CD4-positive, alpha-beta T cell (primary cell): ENCODE measurements at regions not wholly inside any gene's neighbourhood (a gene's known extent, or its start where the extent isn't known, plus 50 kb on each side); places are given as distances from the start of the nearest gene placed in this dataset.

Source experiments
- ATAC-seq: fragments of 200-7000 bp; cut with Tn5 transposase; one replicate; pipeline ENCODE4 v1.10.0; 2022; ENCODE audit warnings: mild to moderate bottlenecking; ENCODE audit not compliant: poor library complexity
- CTCF ChIA-PET: fragments of 350-600 bp; sonication (Branson Sonifier 250); formaldehyde crosslinking; loops from one replicate; lab custom pipeline; 2021; ENCODE audit warnings: antibody characterized with exemption, inconsistent platforms; lab: Charles Lee
- POLR2A ChIA-PET: fragments of 350-600 bp; sonication (Branson Sonifier 250); formaldehyde crosslinking; loops from one replicate; lab custom pipeline; 2021; ENCODE audit warnings: antibody characterized with exemption, inconsistent platforms; lab: Charles Lee
- DNase-seq, 14 experiments: peaks; one replicate each; pipeline ENCODE4 v3.0.0-alpha.2; 2013 to 2020; ENCODE audit warnings: mixed read lengths in 2 of 14
- H3K27ac ChIP-seq, 2 donors: one replicate each; pipeline versions ENCODE4 v1.5.1 to v1.7.0; 2013; ENCODE audit warnings: low read length in 2 of 2, low read depth in 1 of 2, mild to moderate bottlenecking in 1 of 2
- H3K27me3 ChIP-seq, 2 experiments: 1 replicate in 1 of 2; 2 replicates in 1 of 2; pipeline versions ENCODE4 v1.6.1 to v1.7.0; 2013; ENCODE audit warnings: low read length in 2 of 2, control low read depth in 1 of 2, mild to moderate bottlenecking in 1 of 2, moderate library complexity in 1 of 2; ENCODE audit not compliant: insufficient read depth in 2 of 2, control insufficient read depth in 1 of 2
- H3K36me3 ChIP-seq: one replicate; pipeline ENCODE4 v1.6.1; 2013; ENCODE audit warnings: low read length, control low read depth; ENCODE audit not compliant: insufficient read depth
- H3K4me1 ChIP-seq: one replicate; pipeline ENCODE4 v1.6.1; 2013; ENCODE audit warnings: low read length, control low read depth; ENCODE audit not compliant: insufficient read depth
- H3K4me3 ChIP-seq: one replicate; pipeline ENCODE4 v1.5.1; 2013; ENCODE audit warnings: mild to moderate bottlenecking, low read length, moderate library complexity
- H3K9me3 ChIP-seq, 2 experiments: 1 replicate in 1 of 2; 2 replicates in 1 of 2; pipeline versions ENCODE4 v1.6.1 to v1.7.0; 2013; ENCODE audit warnings: low read length in 2 of 2, mild to moderate bottlenecking in 2 of 2, control low read depth in 1 of 2, moderate library complexity in 1 of 2; ENCODE audit not compliant: control insufficient read depth in 1 of 2, insufficient read depth in 1 of 2
- H3K27ac Mint-ChIP-seq: one replicate; pipeline ENCODE4 v1.8.0; 2020; ENCODE audit warnings: mixed read lengths
- H3K27me3 Mint-ChIP-seq: one replicate; pipeline ENCODE4 v1.8.0; 2021; ENCODE audit warnings: mixed read lengths
- H3K36me3 Mint-ChIP-seq: one replicate; pipeline ENCODE4 v1.8.0; 2021; ENCODE audit warnings: low read depth, mixed read lengths
- H3K4me1 Mint-ChIP-seq: one replicate; pipeline ENCODE4 v1.8.0; 2021; ENCODE audit warnings: low read depth, mixed read lengths
- H3K4me3 Mint-ChIP-seq: one replicate; pipeline ENCODE4 v1.8.0; 2020; ENCODE audit warnings: mild to moderate bottlenecking, mixed read lengths
- H3K9me3 Mint-ChIP-seq: one replicate; pipeline ENCODE4 v1.8.0; 2020; ENCODE audit warnings: mixed read lengths
- CTCF ChIP-seq: fragments of 200-600 bp; IDR thresholded peaks from one replicate; pipeline ENCODE4 v1.8.0; 2022; ENCODE audit warnings: antibody characterized with exemption, mild to moderate bottlenecking
- intact Hi-C, 2 experiments: fragments of 100-400 bp; cut with DNase I in 1 of 2; cut with micrococcal nuclease in 1 of 2; formaldehyde crosslinking; loops; one replicate each; pipeline versions ENCODE4 v1.15.1 to v1.9.0; 2023 to 2025; cut with DNase I, micrococcal nuclease

- no peaks in the 10 kb centered on the region for H3K36me3 ChIP-seq
- Mint-ChIP-seq H3K9me3 (peaks cover 6% of the 10 kb centered on the region), H3K4me3 (no peak overlapping the region), H3K4me1 (peaks cover 9% of the 10 kb centered on the region), H3K27me3 (no peaks in the 10 kb centered on the region), H3K27ac (no peak overlapping the region), H3K36me3 (no peaks in the 10 kb centered on the region)
- ATAC-seq (no peak), DNase-seq (peak in 2 of 14 experiments; percentile 14 to 18)
- intact Hi-C loops: no loop called here
- H3K27ac ChIP-seq: no peak overlapping the region
- no peaks in the 10 kb centered on the region for H3K27me3 ChIP-seq
- CTCF ChIA-PET: no interaction called here
- TF ChIP-seq CTCF: no peak
- no peak overlapping the region for H3K4me3 ChIP-seq
- H3K9me3 ChIP-seq: no peaks in the 10 kb centered on the region
- no peaks in the 10 kb centered on the region for H3K4me1 ChIP-seq
- POLR2A ChIA-PET: no interaction called here
Observed at GRCh38 chr21:15445327-15445726, 284.5 kb upstream of the USP25 start.

- Histone ChIP-seq H3K27ac (no peak overlapping the region), H3K9me3 (no peaks in the 10 kb centered on the region), H3K4me1 (no peaks in the 10 kb centered on the region), H3K27me3 (no peaks in the 10 kb centered on the region), H3K36me3 (no peaks in the 10 kb centered on the region), H3K4me3 (no peak overlapping the region)
- peaks cover 4% of the 10 kb centered on the region for H3K4me1 Mint-ChIP-seq
- no peak overlapping the region for H3K4me3 Mint-ChIP-seq
- intact Hi-C loops: no loop called here
- ATAC-seq: no peak
- POLR2A ChIA-PET: no interaction called here
- peaks cover 6% of the 10 kb centered on the region for H3K9me3 Mint-ChIP-seq
- no peaks in the 10 kb centered on the region for H3K27me3 Mint-ChIP-seq
- no peak for TF ChIP-seq CTCF
- no peaks in the 10 kb centered on the region for H3K36me3 Mint-ChIP-seq
- no peak overlapping the region for H3K27ac Mint-ChIP-seq
- CTCF ChIA-PET: no interaction called here
- no peak for DNase-seq
Observed at GRCh38 chr21:15446223-15446622, 283.6 kb upstream of the USP25 start.

GRCh38 chr21:15449556-15449955 is 280.2 kb upstream of the USP25 start:
- Histone ChIP-seq H3K4me1 (no peaks in the 10 kb centered on the region), H3K4me3 (no peak overlapping the region), H3K36me3 (no peaks in the 10 kb centered on the region), H3K9me3 (no peaks in the 10 kb centered on the region), H3K27ac (no peak overlapping the region), H3K27me3 (no peaks in the 10 kb centered on the region)
- Mint-ChIP-seq H3K27me3 (no peaks in the 10 kb centered on the region), H3K4me3 (no peak overlapping the region), H3K36me3 (no peaks in the 10 kb centered on the region), H3K9me3 (peaks cover 6% of the 10 kb centered on the region), H3K4me1 (no peaks in the 10 kb centered on the region), H3K27ac (no peak overlapping the region)
- ChIA-PET CTCF (no interaction called here), POLR2A (no interaction called here)
- TF ChIP-seq CTCF: no peak
- intact Hi-C loops: no loop called here
- no peak for ATAC-seq
- DNase-seq: no peak
